Colon (tissue), 2 donors: ENCODE measurements at regions not wholly inside any gene's neighbourhood (a gene's known extent, or its start where the extent isn't known, plus 50 kb on each side); places are given as distances from the start of the nearest gene placed in this dataset.
"Not testable (repeated sequence)": the region's sequence is repeated elsewhere in the genome, so short reads cannot be mapped to it uniquely, and the experiment has no call there.

Source experiments
- FAIRE-seq: peaks from 2 replicates; lab custom pipeline; 2012; peaks lifted over from hg19 to GRCh38; lab: Jason Lieb, UNC
- donor health status: control.
- donor health status: control.

DNA sequence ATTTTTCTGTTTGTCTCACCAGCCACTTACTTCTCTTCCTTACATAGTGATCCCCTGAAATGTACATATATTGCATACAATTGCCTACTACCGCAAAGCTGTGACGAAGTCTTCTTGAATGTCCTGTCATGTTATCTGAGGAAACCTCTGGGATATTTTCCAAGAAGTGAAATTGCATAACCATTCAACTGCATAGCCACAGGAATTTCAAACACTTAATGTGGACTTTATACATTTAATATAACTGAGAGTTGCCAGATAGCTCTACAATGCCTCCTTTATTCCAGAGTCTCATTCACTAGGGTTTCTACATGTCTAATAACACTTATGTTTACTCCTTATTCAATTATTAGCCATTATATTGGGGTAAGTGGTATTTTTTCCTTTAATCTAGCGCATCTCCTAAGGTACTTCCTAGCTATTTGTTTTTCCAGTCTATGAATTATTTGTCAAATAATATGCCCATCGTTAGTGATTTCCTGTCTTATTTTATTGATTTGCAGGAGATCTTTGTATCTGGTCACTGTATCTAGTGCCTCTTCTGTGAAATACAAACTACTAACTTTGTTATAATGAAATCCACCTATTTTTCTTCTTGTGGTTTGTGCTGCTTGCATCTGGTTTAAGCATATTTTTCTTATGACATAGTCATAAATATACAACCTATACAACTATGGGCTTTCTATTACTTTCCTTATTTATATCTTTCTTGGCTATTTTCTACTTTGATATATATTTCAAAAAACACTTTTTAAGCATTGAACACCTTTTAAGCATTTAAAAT lies 69.2 kb upstream of the GRID2 start:
- no peak for FAIRE-seq

DNA sequence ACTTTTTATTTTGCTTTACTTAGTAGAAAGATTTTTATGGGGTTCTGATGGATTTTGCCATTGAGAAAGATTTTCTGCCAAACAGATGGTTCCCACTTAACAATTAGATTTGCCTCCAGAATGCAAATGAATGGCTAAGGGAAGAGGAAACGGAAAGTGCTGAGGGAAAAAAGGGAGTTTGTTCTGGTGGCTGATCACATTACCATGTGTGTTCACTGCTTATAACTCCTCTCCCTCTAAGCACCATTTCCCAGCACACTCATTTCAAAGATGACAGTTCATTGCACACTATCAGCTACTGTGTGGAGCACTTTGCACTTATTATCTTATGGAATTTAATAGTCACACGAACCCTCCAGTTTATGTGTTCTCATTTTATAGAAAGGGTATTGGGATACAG lies 68.0 kb upstream of the GRID2 start:
- no peak for FAIRE-seq

DNA sequence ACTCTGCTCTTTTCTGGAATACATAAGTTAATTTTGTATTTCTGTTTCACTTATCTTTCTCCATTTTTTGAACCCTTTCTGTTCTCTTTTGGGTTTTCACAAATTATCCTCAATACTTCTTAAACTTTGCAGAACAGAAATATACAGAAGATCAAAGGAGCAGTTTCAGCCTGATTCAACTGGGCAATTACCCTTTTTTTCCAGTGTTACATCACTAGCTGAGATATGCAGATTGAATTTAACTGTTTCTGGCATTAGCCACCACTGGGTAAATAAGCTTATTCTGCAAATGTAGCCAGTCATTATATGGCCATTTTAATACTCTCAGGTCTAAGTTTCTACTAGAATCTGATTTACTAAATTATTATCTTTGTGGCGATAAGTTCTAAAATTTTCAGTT lies 66.9 kb upstream of the GRID2 start:
- no peak for FAIRE-seq

DNA sequence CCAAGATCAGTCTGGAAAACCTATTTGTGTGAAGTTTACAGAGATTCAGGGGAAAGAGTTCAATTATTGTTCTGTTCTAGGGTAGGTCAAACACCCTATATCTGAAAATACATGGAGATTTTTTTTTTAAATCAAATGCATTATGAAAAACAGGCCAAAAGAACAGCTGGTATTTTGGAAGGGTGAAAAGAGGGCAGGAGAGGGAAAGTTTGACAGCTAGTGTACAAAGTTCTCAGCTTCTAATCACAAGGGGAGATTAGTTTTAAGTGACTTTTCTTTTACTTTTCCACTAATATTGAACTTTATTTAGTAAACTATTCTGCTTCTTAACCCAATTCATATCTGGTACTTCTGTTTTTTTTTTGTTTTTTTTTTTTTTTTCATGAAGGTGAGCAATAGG lies 66.2 kb upstream of the GRID2 start:
- no peak for FAIRE-seq

DNA sequence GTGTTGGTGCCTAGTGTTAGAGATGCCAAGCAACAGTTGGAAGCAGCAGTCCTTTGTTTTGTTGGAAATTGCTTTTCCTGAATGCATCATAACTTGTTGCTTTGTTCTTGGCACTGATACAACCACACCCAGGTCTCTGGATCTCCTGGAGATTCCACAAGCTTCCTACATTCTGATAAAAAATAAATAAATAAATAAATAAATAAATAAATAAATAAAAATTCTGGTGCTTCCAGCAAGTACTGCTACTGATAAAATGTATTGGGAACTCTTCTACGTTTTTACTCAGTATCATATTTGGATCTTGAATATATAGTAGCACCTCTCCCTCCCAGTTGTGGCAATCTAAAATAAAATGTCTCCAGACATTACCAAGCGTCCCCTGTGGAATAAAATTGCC lies 62.7 kb upstream of the GRID2 start:
- FAIRE-seq, result no peak

DNA sequence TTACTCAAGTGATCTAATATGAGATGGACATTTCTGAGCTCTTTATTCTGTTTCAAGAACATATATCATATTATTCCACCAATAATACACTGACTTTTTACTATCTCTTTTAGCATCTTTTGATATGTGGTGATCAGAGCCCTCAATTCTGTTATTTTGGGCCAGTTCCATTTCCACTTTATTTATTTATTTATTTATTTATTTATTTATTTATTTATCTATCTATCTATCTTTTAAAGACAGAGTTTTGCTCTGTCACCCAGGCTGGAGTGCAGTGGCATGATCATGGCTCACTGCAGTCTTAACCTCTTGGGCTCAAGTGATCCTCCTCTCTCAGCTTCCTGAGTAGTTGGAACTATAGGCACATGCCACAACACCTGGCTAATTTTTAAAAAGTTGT lies 57.4 kb upstream of the GRID2 start:
- no peak for FAIRE-seq

DNA sequence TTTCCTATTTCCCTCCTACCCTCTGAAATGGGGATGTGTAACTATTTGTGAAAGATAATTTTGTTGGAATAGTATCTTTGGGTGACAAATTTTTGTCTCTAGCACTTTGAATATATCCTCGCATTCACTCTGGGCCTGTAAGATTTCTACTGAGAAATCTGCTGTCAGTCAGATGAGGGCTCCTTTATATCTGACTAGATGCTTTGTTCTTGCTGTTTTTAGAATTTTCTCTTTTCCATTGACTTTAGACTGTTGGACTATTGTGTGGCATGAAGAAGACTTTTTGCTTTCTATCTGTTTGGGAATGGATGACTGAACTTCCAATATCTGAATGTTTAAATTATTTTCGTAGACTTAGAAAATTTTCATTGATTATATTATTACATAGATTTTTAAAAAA lies 54.2 kb upstream of the GRID2 start:
- FAIRE-seq, result no peak

DNA sequence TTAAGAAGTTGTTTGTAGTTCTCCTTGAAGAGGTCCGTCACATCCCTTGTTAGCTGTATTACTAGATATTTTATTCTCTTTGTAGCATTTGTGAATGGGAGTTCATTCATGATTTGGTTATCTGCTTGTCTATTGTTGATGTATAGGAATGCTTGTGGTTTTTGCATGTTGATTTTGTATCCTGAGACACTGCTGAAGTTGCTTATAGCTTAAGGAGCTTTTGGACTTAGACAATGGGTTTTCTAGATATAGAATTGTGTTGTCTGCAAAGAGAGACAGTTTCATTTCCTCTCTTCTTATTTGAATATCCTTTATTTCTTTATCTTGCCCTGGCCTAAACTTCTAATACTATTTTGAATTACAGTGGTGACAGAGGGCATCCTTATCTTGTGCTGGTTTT lies 52.1 kb upstream of the GRID2 start:
- no peak for FAIRE-seq

DNA sequence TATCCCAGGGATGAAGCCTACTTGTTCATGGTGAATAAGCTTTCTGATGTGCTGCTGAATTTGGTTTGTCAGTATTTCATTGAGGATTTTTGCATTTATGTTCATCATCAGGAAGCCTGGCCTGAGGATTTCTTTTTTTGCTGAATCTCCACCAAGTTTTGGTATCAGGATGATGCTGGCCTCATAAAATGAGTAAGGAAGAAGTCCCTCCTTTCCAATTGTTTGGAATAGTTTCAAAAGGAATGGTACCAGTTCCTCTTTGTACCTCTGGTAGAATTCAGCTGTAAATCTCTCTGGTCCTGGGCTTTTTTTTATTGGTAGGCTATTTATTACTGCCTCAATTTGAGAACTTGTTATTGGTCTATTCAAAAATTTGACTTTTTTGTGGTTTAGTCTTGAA lies 51.4 kb upstream of the GRID2 start:
- not testable (repeated sequence) for FAIRE-seq

DNA sequence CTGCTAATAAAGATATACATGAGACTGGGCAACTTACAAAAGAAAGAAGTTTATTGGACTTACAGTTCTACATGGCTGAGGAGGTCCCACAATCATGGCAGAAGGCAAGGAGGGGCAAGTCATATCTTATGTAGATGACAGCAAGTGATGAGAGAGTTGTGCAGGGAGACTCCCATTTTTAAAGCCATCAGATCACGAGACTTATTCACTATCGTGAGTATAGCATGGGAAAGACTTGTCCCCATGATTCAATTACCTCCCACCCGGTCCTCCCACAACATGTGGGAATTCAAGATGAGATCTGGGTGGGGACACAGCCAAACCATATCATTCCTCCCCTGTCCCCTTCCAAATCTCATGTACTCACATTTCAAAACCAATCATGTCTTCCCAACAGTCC lies 50.9 kb upstream of the GRID2 start:
- FAIRE-seq, result no peak

DNA sequence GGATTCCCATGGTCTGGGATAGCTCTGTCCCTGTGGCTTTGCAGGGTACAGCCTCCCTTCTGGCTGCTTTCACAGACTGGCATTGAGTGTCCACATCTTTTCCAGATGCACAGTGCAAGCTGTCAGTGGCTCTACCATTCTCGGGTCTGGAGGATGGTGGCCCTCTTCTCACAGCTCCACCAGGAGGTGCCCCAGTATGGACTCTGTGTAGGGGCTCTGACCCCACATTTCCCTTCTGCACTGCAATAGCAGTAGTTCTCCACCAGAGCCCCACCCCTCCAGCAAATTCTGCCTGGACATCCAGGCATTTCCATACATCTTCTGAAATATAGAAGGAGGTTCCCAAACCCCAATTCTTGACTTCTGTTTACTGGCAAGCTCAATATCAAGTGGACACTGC lies 50.2 kb upstream of the GRID2 start:
- no peak for FAIRE-seq
